DMS 273 treated with DMSO at 0.1 percent for 48 hours (cell line): ENCODE measurements at regions not wholly inside any gene's neighbourhood (a gene's known extent, or its start where the extent isn't known, plus 50 kb on each side); places are given as distances from the start of the nearest gene placed in this dataset.
"Not testable (repeated sequence)": the region's sequence is repeated elsewhere in the genome, so short reads cannot be mapped to it uniquely, and the experiment has no call there.

ENCODE experiments used
- DNase-seq: peaks from one replicate; lab custom pipeline; 2025; lab: John Stamatoyannopoulos, UW

- no peak for DNase-seq
Measured at GRCh38 chr10:8280946-8281345, 226.5 kb downstream of the GATA3 start.

DNA sequence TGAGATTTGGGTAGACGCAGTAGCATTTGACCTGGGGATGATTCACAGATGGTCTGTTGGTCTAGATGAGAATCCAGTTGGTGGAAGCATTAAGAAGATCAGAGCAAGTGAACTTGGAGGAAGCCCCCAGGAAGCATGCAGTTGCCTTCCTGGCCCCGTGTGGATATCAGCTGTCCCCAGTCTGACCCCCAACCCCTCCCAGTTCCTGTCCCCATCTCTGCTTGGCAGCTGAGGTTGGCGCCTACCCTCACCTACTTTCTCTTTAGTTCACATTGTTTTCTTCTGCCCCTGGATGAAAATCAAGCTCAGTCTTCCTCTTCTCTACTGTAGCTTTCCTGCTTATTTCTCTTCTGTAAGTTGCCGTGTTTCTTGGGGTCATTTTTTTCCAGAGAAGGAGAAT, 227.9 kb downstream of the GATA3 start:
- DNase-seq: no peak

GRCh38 chr10:8283166-8283905, 228.8 kb downstream of the GATA3 start:
- no peak for DNase-seq

GRCh38 chr10:8283986-8284385, 229.5 kb downstream of the GATA3 start:
- no peak for DNase-seq

DNA sequence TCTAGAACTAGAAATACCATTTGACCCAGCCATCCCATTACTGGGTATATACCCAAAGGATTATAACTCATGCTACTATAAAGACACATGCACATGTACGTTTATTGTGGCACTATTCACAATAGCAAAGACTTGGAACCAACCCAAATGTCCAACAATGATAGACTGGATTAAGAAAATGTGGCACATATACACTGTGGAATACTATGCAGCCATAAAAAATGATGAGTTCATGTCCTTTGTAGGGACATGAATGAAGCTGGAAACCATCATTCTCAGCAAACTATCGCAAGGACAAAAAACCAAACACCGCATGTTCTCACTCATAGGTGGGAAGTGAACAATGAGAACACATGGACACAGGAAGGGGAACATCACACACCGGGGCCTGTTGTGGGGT, 231.5 kb downstream of the GATA3 start:
- not testable (repeated sequence) for DNase-seq

GRCh38 chr10:8288600-8288999, 234.1 kb downstream of the GATA3 start:
- no peak for DNase-seq

DNA sequence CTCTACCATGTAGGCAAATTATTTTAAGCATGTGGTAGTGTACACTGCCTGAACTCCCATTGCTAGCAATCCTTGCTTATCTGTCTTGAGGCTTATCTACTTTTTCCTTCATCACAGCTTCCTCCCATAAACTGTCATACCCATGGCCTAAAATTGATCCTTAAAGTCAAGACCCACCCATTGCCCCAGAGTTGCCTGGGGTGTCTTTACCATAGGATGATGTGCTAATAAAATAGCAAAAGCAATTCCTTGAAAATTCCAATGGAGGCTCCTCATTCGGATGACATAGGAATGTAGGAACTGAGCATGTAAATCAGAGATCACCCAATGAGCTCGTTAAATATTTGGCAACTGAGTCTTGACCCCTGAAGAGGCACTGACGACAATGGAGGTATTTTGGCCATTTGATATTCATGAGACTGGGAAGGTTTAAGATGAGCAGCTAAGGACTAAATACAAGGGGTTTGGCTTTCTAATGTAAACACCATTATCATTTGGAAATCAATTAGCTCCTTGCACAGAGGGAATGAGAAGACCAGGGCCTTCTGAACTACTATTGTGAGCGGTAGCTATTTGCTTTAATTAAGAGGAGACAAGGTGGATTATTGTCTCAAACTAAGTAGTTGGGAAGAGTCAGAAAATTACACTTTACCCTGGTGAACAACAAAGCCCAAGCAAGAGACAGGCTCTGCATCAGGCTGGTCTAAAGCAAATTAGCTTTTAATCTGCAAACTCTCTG, 234.9 kb downstream of the GATA3 start:
- no peak for DNase-seq

DNA sequence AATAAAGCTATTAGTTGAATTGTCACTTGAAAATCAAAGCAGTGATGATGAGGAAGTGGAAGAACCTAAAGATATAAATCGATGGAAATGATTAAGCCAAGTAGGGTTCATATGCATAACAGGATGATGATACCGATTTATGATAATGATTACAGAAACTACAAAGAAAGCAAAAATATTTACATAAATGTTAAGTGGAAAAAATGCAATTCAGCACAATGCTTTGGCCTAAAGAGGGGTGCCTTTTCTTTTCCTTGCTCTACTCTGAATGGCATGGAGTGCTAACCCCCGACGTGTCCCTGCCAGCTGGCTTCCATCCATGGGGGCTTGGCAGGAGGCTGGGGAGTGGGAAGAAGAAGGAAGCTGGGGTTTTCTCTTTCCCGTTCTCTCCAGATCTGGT, 240.3 kb downstream of the GATA3 start:
- DNase-seq: no peak

DNA sequence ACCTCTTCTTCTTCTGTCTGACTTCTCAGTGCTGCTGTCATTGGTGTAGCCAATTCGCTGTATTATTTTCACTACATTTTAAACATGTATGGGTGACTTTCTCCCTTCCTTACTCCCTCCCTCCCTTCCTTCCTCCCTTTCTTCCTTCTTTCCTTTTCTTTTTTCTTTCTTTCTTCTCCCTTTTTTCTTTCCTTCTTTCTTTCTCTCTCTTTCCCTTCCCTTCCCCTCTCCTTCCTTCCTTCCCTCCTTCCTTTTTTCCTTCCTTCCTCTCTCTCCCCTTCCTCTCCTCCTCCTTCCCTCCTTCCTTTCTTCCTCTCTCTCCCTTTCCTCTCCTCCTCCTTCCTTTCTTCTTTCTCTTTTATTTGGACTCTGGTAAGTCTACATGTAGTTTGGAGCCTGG, 240.8 kb downstream of the GATA3 start:
- no peak for DNase-seq

GRCh38 chr10:8296090-8296733, 241.7 kb downstream of the GATA3 start:
- DNase-seq: no peak

DNA sequence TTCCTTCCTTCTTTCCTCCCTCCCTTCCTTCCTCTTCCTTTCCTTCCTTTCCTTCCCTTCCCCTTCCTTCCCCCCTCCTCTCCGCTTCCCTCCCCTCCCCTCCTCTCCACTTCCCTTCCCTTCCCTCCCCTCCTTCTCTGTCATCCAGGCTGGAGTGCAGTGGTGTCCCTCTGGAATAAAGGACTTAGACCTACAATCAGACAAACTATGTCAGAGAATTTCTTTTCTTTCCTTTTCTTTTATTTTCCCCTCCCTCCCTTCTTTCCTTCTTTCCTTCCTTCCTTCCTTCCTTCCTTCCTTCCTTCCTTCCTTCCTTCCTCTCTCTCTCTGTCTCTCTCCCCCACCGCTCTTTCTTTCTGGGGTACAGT, 242.2 kb downstream of the GATA3 start:
- DNase-seq: no peak

- no peak for DNase-seq
Measured at GRCh38 chr10:8297107-8297506, 242.6 kb downstream of the GATA3 start.

GRCh38 chr10:8297959-8298358, 243.5 kb downstream of the GATA3 start:
- no peak for DNase-seq

- DNase-seq: no peak
Measured at GRCh38 chr10:8298896-8299570, 244.5 kb downstream of the GATA3 start.

GRCh38 chr10:8300925-8301324, 246.4 kb downstream of the GATA3 start:
- DNase-seq: no peak

DNA sequence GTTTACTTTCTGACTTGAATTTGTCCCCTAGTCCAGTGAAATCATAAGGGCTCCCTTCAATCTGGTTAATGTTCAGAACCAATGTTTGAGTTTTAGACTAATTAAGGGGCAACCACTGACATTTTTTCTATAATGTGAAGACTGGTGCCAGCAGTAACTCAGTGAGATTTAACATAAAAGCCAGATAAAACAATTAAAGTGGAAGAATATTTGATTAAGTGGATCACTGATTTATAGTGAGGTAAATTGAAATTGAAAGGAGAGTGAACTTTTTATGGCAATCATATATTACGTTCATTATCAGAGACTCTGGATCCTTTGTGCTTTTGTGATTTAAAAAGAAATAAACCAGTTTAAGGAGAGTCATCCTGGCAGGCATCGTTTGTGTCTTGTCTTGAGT, 246.8 kb downstream of the GATA3 start:
- DNase-seq: no peak

GRCh38 chr10:8301831-8302230, 247.3 kb downstream of the GATA3 start:
- DNase-seq: no peak

DNA sequence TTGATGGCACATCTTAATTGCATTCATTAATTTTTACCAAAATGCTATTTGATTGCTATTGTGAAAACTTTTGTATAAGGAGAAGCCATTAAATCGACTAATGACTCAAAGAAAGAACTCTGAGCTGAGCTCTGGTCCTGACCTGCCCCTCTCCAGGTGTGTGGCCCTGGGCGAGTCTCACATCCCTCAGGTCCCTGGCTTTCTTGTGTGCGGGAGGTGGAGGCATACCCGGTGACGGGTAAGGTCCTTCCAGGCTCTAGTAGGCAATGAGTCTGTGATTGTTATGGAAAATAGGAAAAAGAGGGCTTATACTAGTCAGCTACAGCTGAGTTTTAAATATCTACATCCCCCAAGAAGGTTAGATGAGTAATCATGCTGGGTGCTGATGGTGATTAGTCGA, 248.1 kb downstream of the GATA3 start:
- DNase-seq: no peak

DNA sequence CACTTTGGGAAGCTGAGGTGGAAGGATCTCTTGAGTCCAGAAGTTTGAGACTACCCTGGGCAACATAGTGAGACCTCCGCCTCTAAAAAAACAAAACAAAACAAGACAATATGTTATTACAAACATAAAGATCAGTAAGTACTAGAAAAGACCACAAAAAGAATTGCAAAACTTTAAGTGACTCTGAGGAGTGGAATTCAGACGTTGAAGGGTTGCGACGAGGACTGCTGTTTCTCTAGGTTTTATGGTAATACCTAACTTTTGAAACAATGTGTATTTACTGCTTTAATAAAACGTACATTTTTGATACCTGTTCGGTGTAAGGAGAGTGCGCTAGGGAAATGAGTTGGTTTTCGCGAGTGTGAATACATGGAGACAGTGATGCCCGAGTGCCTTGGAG, 250.4 kb downstream of the GATA3 start:
- DNase-seq: no peak

DNA sequence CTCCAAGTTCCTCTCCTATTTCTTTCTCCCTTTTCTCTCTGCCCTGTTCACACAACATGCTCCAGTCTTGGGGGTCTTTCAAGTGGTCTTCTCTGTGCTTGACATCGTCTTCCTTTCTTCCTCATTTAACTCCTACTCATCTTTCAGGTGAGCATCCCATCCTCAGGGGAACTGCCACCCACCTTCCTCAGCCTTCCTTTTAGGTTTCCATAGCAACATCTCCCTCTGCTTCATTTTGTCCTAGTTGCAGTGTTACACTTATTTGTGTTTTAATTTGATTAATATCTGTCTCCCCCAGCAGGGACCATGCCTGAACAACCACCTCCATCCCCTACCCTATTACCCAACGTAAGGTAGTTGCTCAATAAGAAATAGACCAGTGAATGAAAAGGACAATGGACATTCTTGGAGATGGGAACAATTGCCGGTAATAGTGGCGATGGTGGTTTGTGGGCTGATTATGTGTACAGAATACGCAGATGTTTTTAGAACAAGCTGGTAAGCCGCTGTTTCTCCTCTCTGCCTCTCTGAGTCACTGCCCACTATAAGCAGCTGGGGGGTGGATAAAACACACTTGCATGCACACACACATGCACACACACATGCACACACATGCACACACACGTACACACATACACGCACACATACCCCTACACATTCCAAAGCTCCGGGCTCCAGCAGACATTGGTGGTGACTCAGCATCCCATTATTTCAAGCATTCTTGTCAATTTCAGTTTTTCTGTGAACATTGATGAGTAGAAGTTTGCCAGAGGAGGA, 251.6 kb downstream of the GATA3 start:
- no peak for DNase-seq

DNA sequence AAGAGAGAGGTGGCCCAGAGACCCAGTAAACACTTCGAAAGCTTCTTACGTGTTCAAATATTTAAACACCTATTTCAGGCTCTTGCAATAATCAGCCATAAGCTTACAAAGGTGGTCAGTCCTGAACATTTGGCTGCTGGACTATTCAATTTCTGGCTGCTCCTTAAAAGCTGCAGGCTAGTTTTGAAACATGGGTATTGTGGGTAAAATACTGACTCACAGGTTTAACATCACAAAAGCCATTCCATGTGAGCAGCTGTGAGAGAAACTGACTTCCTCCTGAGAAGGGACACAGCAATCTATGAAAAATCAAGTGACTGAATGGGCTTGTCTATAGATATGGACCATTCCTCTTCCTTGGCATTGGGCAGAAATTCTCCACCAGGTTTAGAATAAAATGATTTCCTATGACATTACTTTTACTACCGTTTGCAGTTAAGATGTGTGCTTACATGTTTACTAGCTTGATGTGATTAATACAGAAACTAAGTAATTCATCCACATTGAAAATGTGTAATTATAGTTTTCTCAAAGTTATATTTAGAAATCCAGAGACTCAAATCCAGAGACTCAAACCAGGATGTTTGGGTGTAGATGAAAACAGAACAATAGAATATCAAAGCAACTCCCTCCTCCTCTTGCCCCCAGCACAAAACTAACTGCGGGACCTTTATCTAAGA, 252.3 kb downstream of the GATA3 start:
- no peak for DNase-seq
